Sigmoid colon (tissue), 4 donors: ENCODE measurements at regions not wholly inside any gene's neighbourhood (a gene's known extent, or its start where the extent isn't known, plus 50 kb on each side); places are given as distances from the start of the nearest gene placed in this dataset.

ENCODE experiments used
- EP300 ChIP-seq, 4 donors: sonication (generic); formaldehyde crosslinking; IDR thresholded peaks; one replicate each; pipeline ENCODE4 v1.6.1; 2017; ENCODE audit warnings: antibody characterized with exemption in 4 of 4
- POLR2AphosphoS5 ChIP-seq, 4 donors: sonication (generic); formaldehyde crosslinking; IDR thresholded peaks; one replicate each; pipeline ENCODE4 v1.6.1; 2017; ENCODE audit warnings: antibody characterized with exemption in 4 of 4
- TF ChIP-seq, protein P1 (sequence below), 4 experiments: fragments of 450-650 bp in 3 of 4; fragments of 200-600 bp in 1 of 4; IDR thresholded peaks; one replicate each; pipeline ENCODE4 v1.5.1; 2016 to 2019; ENCODE audit warnings: antibody characterized with exemption in 4 of 4, mild to moderate bottlenecking in 3 of 4, moderate library complexity in 2 of 4

DNA sequence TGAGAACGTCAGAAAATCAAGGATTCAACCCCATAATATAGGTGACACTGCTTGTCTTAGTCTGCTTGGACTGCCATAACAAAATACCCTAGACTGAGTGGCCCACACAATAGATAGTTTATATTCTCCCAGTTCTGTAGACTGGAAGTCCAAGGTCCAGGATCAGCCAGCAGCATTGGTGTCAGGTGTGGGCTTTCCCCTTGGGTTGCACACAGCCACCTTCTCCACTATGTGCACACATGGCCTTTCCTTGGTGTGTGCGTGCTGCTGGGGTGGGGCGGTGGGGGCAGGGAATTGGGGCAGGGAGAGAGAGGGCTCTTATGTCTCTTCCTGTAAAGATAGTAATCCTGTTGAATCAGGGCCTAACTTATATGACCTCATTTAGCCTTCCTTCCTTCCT lies 106.4 kb downstream of the SLC25A47 start:
- TF ChIP-seq, protein P1, sequence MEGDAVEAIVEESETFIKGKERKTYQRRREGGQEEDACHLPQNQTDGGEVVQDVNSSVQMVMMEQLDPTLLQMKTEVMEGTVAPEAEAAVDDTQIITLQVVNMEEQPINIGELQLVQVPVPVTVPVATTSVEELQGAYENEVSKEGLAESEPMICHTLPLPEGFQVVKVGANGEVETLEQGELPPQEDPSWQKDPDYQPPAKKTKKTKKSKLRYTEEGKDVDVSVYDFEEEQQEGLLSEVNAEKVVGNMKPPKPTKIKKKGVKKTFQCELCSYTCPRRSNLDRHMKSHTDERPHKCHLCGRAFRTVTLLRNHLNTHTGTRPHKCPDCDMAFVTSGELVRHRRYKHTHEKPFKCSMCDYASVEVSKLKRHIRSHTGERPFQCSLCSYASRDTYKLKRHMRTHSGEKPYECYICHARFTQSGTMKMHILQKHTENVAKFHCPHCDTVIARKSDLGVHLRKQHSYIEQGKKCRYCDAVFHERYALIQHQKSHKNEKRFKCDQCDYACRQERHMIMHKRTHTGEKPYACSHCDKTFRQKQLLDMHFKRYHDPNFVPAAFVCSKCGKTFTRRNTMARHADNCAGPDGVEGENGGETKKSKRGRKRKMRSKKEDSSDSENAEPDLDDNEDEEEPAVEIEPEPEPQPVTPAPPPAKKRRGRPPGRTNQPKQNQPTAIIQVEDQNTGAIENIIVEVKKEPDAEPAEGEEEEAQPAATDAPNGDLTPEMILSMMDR (IDR thresholded peaks at IDR 0.05), result no peak
- TF ChIP-seq EP300 (IDR thresholded peaks at IDR 0.05), result no peak
- no peak for TF ChIP-seq POLR2AphosphoS5 (IDR thresholded peaks at IDR 0.05)
